ENCODE measurements at regions not wholly inside any gene's neighbourhood (a gene's known extent, or its start where the extent isn't known, plus 50 kb on each side); places are given as distances from the start of the nearest gene placed in this dataset.

DNA sequence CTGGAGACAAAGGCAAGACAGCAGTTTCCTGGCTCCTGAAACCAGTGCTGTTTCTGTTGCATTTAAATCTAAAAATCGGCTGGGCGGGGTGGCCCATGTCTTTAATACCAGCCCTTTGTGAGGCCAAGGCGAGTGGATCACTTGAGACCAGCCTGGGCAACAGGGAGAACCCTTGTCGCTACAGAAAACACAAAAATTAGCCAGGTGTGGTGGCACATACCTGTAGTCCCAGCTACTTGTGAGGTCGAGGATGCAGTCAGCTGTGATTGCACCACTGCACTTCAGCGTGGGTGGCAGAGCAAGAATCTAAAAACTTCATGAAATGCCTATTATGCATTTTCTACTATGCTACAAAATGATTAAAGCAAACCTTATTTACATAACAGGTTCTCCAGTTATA is 205.4 kb upstream of the ITM2A start:
- Histone ChIP-seq H2AFZ (ENCODE audit: low read depth, low read length) (no peak overlapping the region), H3K9me3 (replicated peaks; ENCODE audit: control insufficient read depth, insufficient read depth, low read length) (no peaks in the 10 kb centered on the region), H3K9ac (replicated peaks; ENCODE audit: extremely low read depth, insufficient read depth, low read length) (no peak overlapping the region), H3K4me2 (ENCODE audit: insufficient read depth, low read length) (no peak overlapping the region), H3K27ac (ENCODE audit: insufficient read depth, low read depth, low read length) (no peak overlapping the region), H3K4me3 (replicated peaks in 1 of 3; ENCODE audit: insufficient read depth in 1 of 3, low read depth in 1 of 3, low read length in 3 of 3) (no peak overlapping the region), H3K79me2 (ENCODE audit: control insufficient read depth, insufficient read depth, low read length) (no peaks in the 10 kb centered on the region), H3K36me3 (ENCODE audit: control insufficient read depth in 2 of 2, extremely low read depth in 1 of 2, insufficient read depth in 2 of 2, low read length in 2 of 2) (no peaks in the 10 kb centered on the region), H4K20me1 (replicated peaks; ENCODE audit: control insufficient read depth, extremely low read depth, insufficient read depth, low read length) (no peaks in the 10 kb centered on the region), H3K27me3 (ENCODE audit: control insufficient read depth in 2 of 2, insufficient read depth in 2 of 2, low read length in 2 of 2) (no peaks in the 10 kb centered on the region), H3K9me1 (replicated peaks; ENCODE audit: control insufficient read depth, extremely low read depth, insufficient read depth, low read length) (no peaks in the 10 kb centered on the region), H3K4me1 (ENCODE audit: control insufficient read depth, extremely low read depth, insufficient read depth, low read length) (no peaks in the 10 kb centered on the region)
- no peak for TF ChIP-seq FOS (IDR thresholded peaks at IDR 0.05; ENCODE audit: borderline replicate concordance, insufficient read depth, low read length)
- no peak for TF ChIP-seq EZH2 (IDR thresholded peaks at IDR 0.05; ENCODE audit: borderline replicate concordance, low read depth, low read length, severe bottlenecking)
- TF ChIP-seq GATA2 (IDR thresholded peaks at IDR 0.05; ENCODE audit: insufficient read depth, insufficient read length, low read depth, low read length), result no peak
- TF ChIP-seq JUN (IDR thresholded peaks at IDR 0.05; ENCODE audit: borderline replicate concordance, insufficient read depth, insufficient read length, low read depth), result no peak
- no peak for TF ChIP-seq POLR2AphosphoS5 (IDR thresholded peaks at IDR 0.05; ENCODE audit: insufficient read depth, low read depth, low read length)
- TF ChIP-seq MYC (IDR thresholded peaks at IDR 0.05; ENCODE audit: low read depth, low read length), result no peak
- no peak for TF ChIP-seq POLR2A (IDR thresholded peaks at IDR 0.05; ENCODE audit: low read depth, low read length)
- TF ChIP-seq, protein P1, sequence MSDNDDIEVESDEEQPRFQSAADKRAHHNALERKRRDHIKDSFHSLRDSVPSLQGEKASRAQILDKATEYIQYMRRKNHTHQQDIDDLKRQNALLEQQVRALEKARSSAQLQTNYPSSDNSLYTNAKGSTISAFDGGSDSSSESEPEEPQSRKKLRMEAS (IDR thresholded peaks at IDR 0.05; ENCODE audit: insufficient read depth, insufficient read length), result no peak
- TF ChIP-seq, protein P2, sequence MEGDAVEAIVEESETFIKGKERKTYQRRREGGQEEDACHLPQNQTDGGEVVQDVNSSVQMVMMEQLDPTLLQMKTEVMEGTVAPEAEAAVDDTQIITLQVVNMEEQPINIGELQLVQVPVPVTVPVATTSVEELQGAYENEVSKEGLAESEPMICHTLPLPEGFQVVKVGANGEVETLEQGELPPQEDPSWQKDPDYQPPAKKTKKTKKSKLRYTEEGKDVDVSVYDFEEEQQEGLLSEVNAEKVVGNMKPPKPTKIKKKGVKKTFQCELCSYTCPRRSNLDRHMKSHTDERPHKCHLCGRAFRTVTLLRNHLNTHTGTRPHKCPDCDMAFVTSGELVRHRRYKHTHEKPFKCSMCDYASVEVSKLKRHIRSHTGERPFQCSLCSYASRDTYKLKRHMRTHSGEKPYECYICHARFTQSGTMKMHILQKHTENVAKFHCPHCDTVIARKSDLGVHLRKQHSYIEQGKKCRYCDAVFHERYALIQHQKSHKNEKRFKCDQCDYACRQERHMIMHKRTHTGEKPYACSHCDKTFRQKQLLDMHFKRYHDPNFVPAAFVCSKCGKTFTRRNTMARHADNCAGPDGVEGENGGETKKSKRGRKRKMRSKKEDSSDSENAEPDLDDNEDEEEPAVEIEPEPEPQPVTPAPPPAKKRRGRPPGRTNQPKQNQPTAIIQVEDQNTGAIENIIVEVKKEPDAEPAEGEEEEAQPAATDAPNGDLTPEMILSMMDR (IDR thresholded peaks at IDR 0.05; ENCODE audit: extremely low read depth in 1 of 2, insufficient read depth in 1 of 2, low read depth in 1 of 2, low read length in 2 of 2), result no peak
- dilution Hi-C loops (cut with MboI; ENCODE audit: extremely low pct_ligation_motif_present, low sequenced_read_pairs) (no loop called here), intact Hi-C loops (cut with micrococcal nuclease) (no loop called here)
- no peak for DNase-seq (ENCODE audit: low read depth, low spot score)
- POLR2A ChIA-PET, result no interaction called here
- CTCF ChIA-PET, result no interaction called here
- BruUV-seq (replicated peaks), result no TSS peak
- FAIRE-seq, result no peak
